Caco-2 (cell line): ENCODE measurements at regions not wholly inside any gene's neighbourhood (a gene's known extent, or its start where the extent isn't known, plus 50 kb on each side); places are given as distances from the start of the nearest gene placed in this dataset.
"Not testable (repeated sequence)": the region's sequence is repeated elsewhere in the genome, so short reads cannot be mapped to it uniquely, and the experiment has no call there.

Source experiments
- BruUV-seq: library from RNA; stranded (reverse); fragments of 400-500 nt; replicated peaks from 2 replicates; lab custom pipeline; 2021; lab: Mats Ljungman, UMichigan
- CTCF ChIA-PET: fragments of 300-600 bp; sonication (Branson Sonifier 250); formaldehyde crosslinking; loops from one replicate; lab custom pipeline; 2022; ENCODE audit warnings: antibody characterized with exemption; lab: Charles Lee
- POLR2A ChIA-PET: fragments of 300-600 bp; sonication (Branson Sonifier 250); formaldehyde crosslinking; loops from one replicate; lab custom pipeline; 2022; ENCODE audit warnings: antibody characterized with exemption; lab: Charles Lee
- DNase-seq, 2 experiments: peaks; one replicate each; pipeline versions ENCODE4 v3.0.0 to v3.0.0-alpha.2; 2020 to 2022
- H3K27me3 ChIP-seq: replicated peaks from 2 replicates; pipeline ENCODE4 v1.6.0; 2011; ENCODE audit warnings: low read length; ENCODE audit not compliant: control insufficient read depth, insufficient read depth
- H3K36me3 ChIP-seq: 2 replicates; pipeline ENCODE4 v1.5.1; 2011; ENCODE audit warnings: low read length; ENCODE audit not compliant: control insufficient read depth, insufficient read depth
- H3K4me1 ChIP-seq: fragments of 250-450 bp; sonication (Bioruptor Pico); 2 replicates; pipeline ENCODE4 v1.5.1; 2020; ENCODE audit warnings: mild to moderate bottlenecking
- H3K4me3 ChIP-seq: 2 replicates; pipeline ENCODE4 v1.5.1; 2011; ENCODE audit warnings: low read depth, mild to moderate bottlenecking, control low read depth, low read length
- H3K9me3 ChIP-seq: fragments of 250-450 bp; sonication (Bioruptor Pico); 2 replicates; pipeline ENCODE4 v1.5.1; 2020; ENCODE audit warnings: mild to moderate bottlenecking, moderate library complexity
- H3K27ac Mint-ChIP-seq: one replicate; pipeline ENCODE4 v1.8.0; 2022; ENCODE audit warnings: mixed read lengths; ENCODE audit not compliant: unreplicated experiment
- H3K27me3 Mint-ChIP-seq: one replicate; pipeline ENCODE4 v1.8.0; 2022; ENCODE audit warnings: mixed read lengths; ENCODE audit not compliant: insufficient read depth, unreplicated experiment
- H3K36me3 Mint-ChIP-seq: one replicate; pipeline ENCODE4 v1.8.0; 2022; ENCODE audit warnings: mild to moderate bottlenecking, mixed read lengths; ENCODE audit not compliant: insufficient read depth, unreplicated experiment
- H3K4me1 Mint-ChIP-seq: one replicate; pipeline ENCODE4 v1.8.0; 2022; ENCODE audit warnings: low read depth, mixed read lengths; ENCODE audit not compliant: unreplicated experiment
- H3K4me3 Mint-ChIP-seq: one replicate; pipeline ENCODE4 v1.8.0; 2022; ENCODE audit warnings: mild to moderate bottlenecking, moderate library complexity, mixed read lengths; ENCODE audit not compliant: unreplicated experiment
- H3K9me3 Mint-ChIP-seq: one replicate; pipeline ENCODE4 v1.8.0; 2022; ENCODE audit warnings: mixed read lengths; ENCODE audit not compliant: unreplicated experiment
- CTCF ChIP-seq, 2 experiments: fragments of 200-600 bp in 1 of 2; IDR thresholded peaks; 1 replicate in 1 of 2; 2 replicates in 1 of 2; pipeline versions ENCODE4 v1.5.1 to v1.8.0; 2011 to 2022; ENCODE audit warnings: antibody characterized with exemption in 1 of 2, control low read depth in 1 of 2, inconsistent platforms in 1 of 2, low read depth in 1 of 2, low read length in 1 of 2, mild to moderate bottlenecking in 1 of 2, moderate library complexity in 1 of 2; ENCODE audit not compliant: insufficient read depth in 1 of 2, severe bottlenecking in 1 of 2, unreplicated experiment in 1 of 2
- intact Hi-C: fragments of 100-400 bp; cut with micrococcal nuclease; formaldehyde crosslinking; loops from one replicate; pipeline ENCODE4 v1.10.0; 2022; ENCODE audit not compliant: unreplicated experiment

DNA sequence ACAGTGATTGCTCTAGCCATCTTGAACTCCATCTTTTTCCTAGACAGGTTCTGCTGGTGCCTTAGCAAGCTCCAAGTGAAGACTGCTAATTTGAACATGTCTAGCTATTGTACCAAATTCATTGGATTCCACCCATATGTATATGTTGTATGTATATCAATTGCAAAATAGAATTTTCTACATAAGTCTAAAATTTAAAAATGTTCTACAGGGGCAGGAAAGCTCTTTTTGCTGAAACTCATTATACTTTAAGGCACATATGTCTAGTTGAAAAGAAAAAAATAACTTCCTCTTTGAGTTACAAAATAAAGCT, 845.3 kb downstream of the MCTP2 start:
- no peak for DNase-seq
- no peak for TF ChIP-seq CTCF (IDR thresholded peaks at IDR 0.05; ENCODE audit: insufficient read depth in 1 of 2, low read depth in 1 of 2, low read length in 1 of 2, severe bottlenecking in 1 of 2, unreplicated experiment in 1 of 2)
- no peak overlapping the region for H3K4me3 Mint-ChIP-seq
- CTCF ChIA-PET: no interaction called here
- H3K36me3 ChIP-seq: no peaks in the 10 kb centered on the region
- H3K27me3 ChIP-seq: no peaks in the 10 kb centered on the region
- H3K4me3 ChIP-seq: no peak overlapping the region
- BruUV-seq: no TSS peak
- no peaks in the 10 kb centered on the region for H3K9me3 ChIP-seq
- H3K36me3 Mint-ChIP-seq: no peaks in the 10 kb centered on the region
- POLR2A ChIA-PET: no interaction called here
- H3K27ac Mint-ChIP-seq: no peak overlapping the region
- H3K4me1 ChIP-seq: no peaks in the 10 kb centered on the region
- no peaks in the 10 kb centered on the region for H3K9me3 Mint-ChIP-seq
- no peaks in the 10 kb centered on the region for H3K27me3 Mint-ChIP-seq
- no peaks in the 10 kb centered on the region for H3K4me1 Mint-ChIP-seq
- intact Hi-C loops: no loop called here

DNA sequence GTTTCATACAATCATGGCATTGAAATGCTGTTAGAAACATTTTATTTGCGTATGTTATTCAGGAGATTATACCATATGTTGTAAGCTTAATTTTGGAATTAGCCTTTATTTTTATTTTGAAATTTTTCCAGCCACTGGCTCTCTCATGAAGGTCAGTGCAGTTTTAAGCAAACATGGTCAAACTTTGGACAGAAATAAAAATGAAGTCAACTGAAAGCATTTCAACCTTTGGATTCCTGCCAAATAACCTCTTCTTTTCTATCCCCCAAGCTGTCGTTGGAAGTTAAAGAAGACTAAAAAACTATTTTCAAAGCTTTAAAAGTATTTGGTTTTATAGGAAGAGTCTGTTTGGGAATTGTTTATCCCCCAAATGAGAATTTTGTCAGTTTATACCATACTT, 846.6 kb downstream of the MCTP2 start:
- H3K4me1 Mint-ChIP-seq: no peaks in the 10 kb centered on the region
- POLR2A ChIA-PET: no interaction called here
- CTCF ChIA-PET: no interaction called here

DNA sequence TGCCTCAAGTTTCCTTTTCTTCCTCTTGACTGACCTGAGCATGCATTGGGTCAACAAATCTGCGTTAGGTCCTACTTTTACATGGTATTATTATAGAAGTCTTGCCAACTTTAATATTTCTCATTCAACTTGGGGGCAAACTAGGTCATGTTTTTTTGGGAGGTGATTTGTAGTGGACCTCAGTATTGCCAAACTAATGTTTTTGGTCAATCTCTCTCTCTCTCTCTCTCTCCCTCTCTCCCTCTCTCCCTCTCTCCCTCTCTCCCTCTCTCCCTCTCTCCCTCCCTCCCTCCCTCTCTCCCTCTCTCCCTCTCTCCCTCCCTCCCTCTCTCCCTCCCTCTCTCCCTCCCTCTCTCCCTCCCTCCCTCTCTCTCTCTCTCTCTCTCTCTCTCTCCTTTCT, 848.9 kb downstream of the MCTP2 start:
- H3K4me3 ChIP-seq, H3K9me3 ChIP-seq, H3K27ac Mint-ChIP-seq, DNase-seq, intact Hi-C loops, CTCF ChIA-PET, POLR2A ChIA-PET, H3K36me3 ChIP-seq, H3K9me3 Mint-ChIP-seq, H3K4me1 ChIP-seq, H3K27me3 ChIP-seq, BruUV-seq, H3K4me3 Mint-ChIP-seq, H3K27me3 Mint-ChIP-seq, H3K4me1 Mint-ChIP-seq, H3K36me3 Mint-ChIP-seq: not testable (repeated sequence)

More for the DNA sequence above, 846.6 kb downstream of the MCTP2 start:
- H3K36me3 ChIP-seq: no peaks in the 10 kb centered on the region
- H3K4me3 ChIP-seq: no peak overlapping the region
- DNase-seq: no peak
- no peaks in the 10 kb centered on the region for H3K4me1 ChIP-seq
- no peaks in the 10 kb centered on the region for H3K9me3 ChIP-seq
- Mint-ChIP-seq H3K4me3 (no peak overlapping the region), H3K36me3 (no peaks in the 10 kb centered on the region), H3K9me3 (no peaks in the 10 kb centered on the region), H3K27ac (no peak overlapping the region), H3K27me3 (no peaks in the 10 kb centered on the region)
- no peaks in the 10 kb centered on the region for H3K27me3 ChIP-seq
- no TSS peak for BruUV-seq
- no peak for TF ChIP-seq CTCF (IDR thresholded peaks at IDR 0.05; ENCODE audit: insufficient read depth in 1 of 2, low read depth in 1 of 2, low read length in 1 of 2, severe bottlenecking in 1 of 2, unreplicated experiment in 1 of 2)
- intact Hi-C loops: no loop called here

DNA sequence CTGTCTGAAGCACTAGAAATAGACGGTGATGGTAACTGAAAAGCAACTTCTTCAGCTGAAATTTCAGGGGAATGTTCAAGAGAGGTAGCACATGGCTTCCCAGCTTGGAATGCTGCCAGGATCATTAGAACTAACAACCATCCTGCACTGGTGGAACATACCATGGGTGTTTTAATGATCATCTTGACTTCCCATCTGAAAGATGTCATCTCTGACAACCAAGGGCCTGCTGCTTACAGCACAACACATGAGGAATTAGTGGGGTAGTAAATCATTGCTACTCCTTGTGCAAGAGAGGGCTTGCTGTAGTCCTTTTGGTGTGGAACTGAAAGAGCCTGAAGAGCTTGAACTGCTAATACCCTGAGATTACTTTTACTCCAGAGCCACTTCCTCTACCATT, 853.7 kb downstream of the MCTP2 start:
- no peak for TF ChIP-seq CTCF (IDR thresholded peaks at IDR 0.05; ENCODE audit: insufficient read depth in 1 of 2, low read depth in 1 of 2, low read length in 1 of 2, severe bottlenecking in 1 of 2, unreplicated experiment in 1 of 2)
- no peaks in the 10 kb centered on the region for H3K36me3 Mint-ChIP-seq
- H3K9me3 Mint-ChIP-seq: no peaks in the 10 kb centered on the region
- H3K4me3 ChIP-seq: no peak overlapping the region
- intact Hi-C loops: no loop called here
- H3K27ac Mint-ChIP-seq: no peak overlapping the region
- H3K4me1 ChIP-seq: no peaks in the 10 kb centered on the region
- ChIA-PET POLR2A (no interaction called here), CTCF (no interaction called here)
- H3K36me3 ChIP-seq: no peaks in the 10 kb centered on the region
- H3K27me3 Mint-ChIP-seq: no peaks in the 10 kb centered on the region
- DNase-seq: no peak
- H3K27me3 ChIP-seq: no peaks in the 10 kb centered on the region
- no TSS peak for BruUV-seq
- H3K4me1 Mint-ChIP-seq: no peaks in the 10 kb centered on the region
- no peak overlapping the region for H3K4me3 Mint-ChIP-seq
- no peaks in the 10 kb centered on the region for H3K9me3 ChIP-seq
